NCI-H2196 treated with DMSO at 0.1 percent for 48 hours (cell line): ENCODE measurements at regions not wholly inside any gene's neighbourhood (a gene's known extent, or its start where the extent isn't known, plus 50 kb on each side); places are given as distances from the start of the nearest gene placed in this dataset.

ENCODE experiments used
- DNase-seq: peaks from one replicate; lab custom pipeline; 2025; ENCODE audit not compliant: unreplicated experiment; lab: John Stamatoyannopoulos, UW

DNA sequence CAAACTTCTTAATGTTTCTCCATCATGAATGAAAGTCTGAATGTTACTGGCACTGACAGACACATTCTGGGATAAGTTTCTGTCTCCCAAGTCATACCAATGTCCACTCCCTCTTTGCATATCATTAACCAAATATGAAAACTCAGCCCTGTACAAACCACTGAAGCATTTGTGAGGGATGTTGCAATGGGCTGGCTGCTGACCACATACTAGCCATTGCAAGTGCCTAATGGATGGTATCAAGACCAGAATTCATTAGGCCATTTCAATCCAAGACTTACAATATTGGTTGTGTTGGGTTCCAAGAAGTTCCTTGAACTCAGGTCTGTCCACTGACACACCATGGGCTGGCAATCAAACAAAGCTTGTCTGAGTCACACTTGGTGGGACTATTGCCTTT lies 73.8 kb downstream of the CBLN2 start:
- no peak for DNase-seq

DNA sequence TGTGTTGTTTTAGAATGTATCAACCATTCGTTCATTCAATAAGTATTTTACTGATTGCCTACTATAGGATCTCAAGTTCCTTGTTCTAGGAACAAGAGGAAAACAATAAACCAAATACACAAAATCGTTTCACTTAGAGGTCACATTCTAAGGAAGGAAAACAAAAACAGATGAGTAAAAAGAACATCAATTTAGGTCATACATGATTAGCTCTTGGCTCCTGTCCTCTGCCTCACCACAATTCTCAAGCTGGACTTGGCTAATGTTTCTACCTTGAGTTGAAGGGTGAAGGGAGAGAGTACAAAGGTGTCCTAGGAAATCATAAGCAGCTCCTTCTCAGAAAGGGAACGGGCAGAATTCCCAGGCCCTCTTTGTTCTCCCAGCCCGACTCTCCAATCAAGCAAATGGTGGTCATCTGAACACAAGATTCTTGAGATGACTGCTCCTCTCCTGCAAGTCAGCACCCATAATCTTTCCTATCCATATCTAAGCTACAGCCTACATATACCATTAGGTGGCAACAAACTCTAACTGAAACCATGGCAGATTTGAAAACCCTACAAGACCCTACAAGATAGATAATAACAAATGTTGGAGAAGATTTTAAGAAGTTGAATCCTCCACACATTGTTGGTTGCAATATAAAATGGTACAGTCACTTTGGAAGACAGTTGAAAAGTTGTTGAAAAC lies 76.0 kb downstream of the CBLN2 start:
- no peak for DNase-seq

DNA sequence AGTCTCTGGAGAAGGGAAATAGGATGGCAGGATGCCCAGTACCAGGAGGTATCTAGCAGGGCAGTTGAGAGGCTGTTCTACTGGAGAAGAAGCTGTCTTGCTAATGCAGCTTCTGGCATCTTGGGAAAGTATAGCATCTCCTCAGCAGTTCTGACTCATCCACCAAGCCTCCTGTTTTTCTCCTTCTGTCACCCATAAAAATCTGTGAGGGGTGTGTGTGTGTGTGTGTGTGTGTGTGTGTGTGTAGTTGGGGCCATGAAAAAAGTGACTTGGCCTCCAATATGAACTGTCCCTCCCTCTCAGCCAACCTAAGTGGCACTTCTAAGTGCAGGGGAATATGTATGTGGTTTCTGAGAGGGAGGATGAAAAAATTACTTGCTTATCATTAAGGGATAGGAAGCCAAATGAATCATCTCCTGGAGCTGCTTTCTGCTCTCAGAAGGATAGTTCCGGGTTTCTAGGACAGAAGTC lies 83.9 kb downstream of the CBLN2 start:
- no peak for DNase-seq

DNA sequence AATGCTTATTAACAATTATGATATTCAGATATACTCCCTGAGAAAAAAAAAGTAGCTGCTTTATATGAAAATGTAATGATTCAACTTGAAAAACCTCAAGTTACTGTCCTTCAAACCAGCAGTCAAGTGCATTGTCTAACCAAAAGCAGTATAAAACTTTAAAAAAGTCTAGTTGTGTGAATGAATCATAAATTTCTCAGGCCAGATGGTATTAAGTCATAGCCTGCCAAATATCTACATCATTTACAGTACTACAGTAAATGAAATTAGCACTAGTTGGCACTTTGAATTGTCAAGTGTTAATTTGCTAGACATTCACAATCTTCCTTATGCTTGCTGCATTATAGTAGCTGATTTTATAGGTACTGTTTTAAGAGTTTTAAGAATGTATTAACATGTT lies 85.9 kb downstream of the CBLN2 start:
- no peak for DNase-seq

DNA sequence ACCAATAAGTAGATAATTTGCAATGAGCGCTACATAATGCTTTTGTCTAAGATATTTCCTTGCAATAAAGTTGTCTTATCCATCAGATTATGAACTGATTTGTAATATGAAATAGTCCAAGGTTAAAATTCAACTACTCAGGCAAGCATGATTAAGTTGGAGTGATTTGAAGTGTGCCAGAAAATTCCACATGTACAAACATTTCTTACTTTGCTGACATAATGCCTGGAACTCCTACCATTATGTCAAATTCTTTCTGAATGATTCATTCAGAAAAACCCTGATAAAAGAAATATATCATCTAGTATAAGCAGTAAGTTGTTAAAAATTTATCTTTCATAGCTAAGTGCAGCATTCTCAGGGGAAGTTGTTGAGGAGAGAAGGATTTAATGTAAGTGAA lies 87.3 kb downstream of the CBLN2 start:
- no peak for DNase-seq

DNA sequence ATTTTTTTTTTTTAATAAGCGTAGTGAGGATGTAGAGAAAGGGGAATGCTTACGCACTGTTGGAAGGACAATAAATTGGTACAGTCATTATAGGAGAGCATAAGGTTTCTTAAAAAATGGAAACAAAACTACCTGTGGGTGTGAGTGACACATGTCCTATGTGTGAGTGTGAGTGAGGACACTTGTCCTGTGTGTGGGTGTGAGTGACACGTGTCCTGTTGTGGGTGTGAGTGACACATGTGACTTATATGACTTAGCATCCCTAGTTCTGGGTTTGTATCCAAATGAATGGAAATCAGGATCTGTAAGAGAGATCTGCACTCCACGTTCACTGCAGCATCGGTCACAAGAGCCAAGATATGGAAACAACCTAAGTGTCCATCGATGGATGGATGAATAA lies 91.8 kb downstream of the CBLN2 start:
- DNase-seq = no peak

DNA sequence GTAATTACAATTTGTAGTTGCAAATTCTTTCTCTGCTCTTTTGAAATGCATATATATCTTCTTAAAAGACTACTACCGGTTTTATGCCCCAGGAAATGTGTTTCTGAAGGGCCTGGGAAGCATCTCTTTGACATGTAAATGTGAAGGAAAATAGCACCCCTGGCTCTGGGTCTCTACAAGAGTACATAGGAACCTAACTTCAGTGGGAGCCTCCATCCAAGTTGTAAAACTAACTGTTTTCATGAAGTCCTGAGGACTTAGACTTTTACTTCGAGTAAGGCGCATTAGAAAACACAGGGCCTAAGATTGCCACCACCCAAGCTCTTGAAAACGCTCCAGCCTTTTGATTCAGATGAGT lies 99.4 kb downstream of the CBLN2 start:
- no peak for DNase-seq

DNA sequence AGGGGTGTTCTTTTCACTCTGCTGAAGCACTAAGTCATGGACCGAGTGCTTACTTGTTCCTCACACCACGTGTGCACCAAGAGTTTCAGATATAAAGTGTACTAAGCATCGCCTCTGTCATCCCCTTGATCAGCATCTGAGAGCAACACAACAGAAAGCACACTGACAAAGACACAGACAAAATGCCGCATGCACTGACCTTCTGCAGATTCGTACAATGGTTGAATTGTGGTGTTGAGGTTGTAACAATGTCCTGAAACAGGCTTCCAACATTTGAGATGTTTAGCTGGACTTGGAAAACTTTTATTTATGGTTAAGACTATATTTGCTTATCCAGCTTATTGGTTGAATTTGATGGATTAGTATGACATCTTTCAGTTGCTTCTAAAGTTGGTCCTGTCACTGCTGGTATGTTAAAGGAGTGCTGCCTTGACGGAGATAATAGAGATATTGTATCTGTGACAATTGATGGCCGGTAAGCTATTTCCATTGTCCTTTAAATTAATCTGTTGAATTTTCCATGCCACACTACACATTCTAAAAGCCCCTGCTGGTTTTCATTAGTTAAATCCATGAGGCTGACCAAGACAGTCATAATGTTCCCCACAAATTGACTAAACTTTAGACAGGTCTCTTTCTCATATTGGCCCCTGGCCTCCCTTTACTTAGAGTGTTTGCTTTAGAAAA lies 99.9 kb downstream of the CBLN2 start:
- no peak for DNase-seq

DNA sequence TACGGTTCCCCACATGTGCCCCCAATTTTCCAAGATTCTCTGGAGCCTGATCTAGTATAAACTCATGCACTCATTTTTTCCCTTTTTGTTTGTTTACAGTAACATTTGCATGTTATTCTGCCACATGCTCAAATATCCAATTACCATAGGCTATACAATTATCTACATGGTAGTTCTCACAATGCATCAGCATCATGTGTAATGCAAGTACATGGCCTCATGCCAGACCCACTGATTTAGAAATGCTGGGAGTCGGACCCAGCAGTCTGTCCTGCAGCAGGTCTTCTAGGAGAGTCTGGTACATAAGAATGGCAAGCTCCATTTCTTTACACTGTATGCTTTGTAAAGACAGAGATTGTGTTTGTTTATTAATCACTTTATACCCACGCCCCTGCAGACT lies 107.7 kb downstream of the CBLN2 start:
- no peak for DNase-seq

DNA sequence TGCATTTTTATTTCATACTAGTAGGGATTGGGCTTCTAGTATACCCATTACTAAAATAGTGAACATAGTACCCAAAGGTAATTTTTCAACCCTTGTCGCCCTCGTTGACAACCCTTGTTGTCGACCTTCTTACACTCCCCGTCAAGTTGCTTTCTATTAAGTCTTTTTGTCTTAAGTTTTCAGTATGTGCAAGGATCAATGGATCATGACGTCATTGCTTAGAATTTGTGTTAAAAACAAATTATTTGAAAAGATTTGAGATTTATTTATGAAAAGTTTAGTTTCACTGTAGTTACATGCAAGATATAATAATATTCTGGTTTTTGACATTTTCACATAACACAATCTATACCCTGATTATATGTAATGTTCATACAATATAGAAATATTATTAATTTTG lies 110.4 kb downstream of the CBLN2 start:
- DNase-seq = no peak

DNA sequence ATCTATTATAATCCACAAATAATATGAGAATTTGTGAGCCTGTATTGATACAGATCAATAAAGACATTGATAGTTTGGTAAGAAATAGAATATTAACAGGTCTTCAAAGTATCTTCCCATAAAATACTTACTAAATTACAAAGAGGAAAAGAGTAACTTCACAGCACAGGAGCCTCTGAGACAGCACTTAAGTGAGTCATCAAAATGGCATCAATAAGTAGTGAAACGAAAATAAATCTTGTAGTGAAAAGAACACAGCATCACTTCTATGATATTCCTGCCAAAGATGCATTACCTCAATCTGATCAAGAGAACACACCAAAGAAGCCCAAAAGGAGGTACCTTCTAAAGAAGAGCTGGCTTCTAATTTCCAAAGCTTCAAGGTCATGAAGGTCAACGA lies 116.4 kb downstream of the CBLN2 start:
- DNase-seq = no peak

DNA sequence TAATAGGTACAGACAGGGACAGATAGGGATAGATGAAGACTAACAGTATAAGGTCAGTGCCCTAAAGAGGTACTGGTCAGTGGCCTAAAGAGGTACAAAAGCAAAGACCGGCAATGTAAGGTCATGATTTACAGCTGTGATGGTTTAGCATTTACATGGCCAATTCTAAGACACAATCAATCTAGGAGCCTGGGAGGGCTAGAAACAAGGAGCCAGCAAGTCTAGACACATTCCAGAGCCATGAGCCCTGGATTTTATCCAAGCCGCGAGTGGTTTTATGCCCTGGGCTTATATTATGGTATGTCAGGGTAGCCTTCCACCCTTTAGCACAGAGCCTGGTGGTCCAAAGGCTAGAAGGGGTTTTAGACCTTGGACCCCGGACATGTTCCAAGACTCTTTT lies 124.2 kb downstream of the CBLN2 start:
- no peak for DNase-seq

DNA sequence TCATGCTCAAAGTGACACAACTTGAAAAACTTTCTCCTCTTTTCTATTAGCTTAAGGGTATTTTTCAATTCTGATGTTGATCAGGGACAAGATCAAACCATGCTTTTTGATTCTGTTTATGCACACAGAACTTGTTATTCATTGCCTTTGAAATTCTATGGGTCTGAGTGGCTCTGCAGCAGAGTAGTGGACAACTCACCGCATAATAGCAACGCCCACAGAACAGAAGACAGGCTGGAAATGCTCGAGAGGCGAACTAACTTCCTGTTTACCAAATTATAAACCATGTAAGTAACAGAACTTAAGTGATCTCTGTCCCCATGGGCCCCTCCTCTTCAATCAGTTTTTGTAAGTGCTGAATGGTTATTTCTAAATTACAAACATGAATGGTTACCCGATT lies 131.2 kb downstream of the CBLN2 start:
- DNase-seq = no peak

DNA sequence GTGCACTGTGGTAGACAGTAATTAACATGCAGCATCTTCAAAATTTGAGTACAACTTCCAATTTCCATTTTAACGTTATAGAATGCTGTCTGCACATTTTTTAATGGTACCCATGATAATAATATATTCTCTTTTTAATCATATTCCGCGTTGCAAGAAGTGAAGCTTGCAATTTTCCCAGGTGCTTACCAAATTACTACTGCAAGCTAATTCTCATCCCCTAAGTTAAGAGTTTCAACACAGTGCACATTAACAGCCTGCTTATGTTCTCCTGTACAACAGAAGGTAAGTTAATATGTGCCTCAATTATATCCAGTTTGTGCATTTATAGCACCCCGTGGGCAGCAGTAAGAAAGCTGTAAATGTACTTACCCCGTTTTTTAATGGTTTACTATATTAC lies 132.9 kb downstream of the CBLN2 start:
- no peak for DNase-seq

DNA sequence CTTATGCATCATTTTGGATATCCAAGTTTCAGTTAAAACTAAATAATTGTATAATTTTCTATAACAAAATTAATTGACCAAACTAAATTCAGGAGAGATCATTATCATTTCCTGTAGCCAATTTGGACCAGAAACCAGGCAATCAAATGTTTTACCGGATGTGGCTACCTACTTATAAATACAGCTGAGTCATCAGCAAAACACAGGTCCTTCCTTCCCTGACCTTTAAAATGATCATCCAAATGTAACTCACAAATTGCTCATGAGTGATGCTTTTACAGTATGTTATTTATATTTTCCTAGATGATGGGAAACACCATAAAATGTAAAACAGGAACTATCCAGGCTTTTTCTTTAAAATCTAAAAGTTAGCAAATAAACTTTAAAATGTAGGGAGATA lies 133.7 kb downstream of the CBLN2 start:
- no peak for DNase-seq

DNA sequence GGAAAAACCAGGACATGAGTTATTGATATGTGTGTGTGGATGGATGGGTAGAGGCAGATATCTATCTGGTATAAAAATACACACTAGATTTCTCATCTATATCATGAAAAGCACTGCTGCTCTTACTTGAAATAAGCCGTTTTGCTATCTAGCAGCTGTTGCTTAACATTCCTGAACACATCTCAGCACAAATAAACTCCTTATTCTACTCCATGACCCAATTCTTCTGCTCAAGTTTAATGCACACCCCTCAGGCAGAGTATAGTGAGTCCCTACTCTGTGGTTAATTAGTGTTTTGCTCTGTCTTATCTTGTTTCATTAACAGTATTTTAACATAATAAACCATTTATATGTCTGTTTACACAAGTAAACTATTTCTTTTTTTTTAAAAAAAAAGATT lies 134.2 kb downstream of the CBLN2 start:
- DNase-seq = no peak

DNA sequence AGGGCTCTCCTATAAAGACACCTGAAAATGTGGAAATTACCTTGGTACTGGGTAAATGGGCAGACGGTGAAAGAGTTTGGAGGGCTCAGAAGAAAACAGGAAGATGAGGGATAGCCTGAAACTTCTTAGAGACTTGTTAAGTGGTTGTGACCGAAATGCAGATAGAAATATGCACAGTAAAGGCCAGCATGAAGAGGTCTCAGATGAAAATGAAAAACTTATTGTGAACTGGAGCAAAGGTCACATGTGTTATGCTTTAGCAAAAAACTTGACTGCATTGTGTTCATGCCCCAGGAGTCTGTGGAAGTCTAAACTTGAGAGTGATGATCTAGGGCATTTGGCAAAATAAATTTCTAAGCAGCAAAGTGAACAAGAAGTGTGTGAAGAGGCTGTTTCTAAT lies 137.1 kb downstream of the CBLN2 start:
- DNase-seq = no peak

DNA sequence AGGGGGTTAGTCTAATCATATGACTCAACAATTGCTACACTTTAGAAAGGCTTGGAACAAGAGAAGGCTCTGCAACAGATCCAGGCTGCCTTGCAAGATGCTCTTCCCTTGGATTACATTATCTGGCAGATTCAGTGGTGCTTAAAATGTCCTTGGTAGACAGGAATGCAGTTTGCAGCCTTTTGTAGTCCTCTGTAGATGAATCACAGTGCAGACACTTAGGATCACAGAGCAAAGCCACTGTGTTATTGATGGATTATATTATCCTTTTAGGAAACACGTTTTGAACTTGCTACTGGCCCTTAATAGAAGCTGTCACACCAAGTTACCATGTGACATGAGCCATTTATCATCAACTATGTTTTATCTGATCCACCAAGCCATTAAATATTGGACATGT lies 152.2 kb downstream of the CBLN2 start:
- DNase-seq = no peak

DNA sequence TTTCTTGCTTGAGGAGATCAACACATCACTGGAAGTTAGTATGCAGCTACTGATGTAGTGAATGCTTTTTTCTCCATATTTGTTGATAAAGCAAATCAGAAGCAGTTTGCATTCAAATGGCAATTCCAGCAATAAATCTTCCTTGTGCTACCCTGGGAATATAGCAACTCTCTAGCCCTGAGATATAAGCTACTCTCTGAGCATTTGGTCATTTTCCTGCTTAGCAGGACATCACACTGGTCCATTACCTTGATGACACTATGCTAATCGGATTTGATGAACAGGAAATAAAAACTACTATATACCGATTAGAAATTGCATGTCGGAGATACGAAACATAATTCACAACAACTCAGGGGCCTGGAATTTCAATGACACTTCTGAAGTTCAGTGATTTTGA lies 152.7 kb downstream of the CBLN2 start:
- no peak for DNase-seq

DNA sequence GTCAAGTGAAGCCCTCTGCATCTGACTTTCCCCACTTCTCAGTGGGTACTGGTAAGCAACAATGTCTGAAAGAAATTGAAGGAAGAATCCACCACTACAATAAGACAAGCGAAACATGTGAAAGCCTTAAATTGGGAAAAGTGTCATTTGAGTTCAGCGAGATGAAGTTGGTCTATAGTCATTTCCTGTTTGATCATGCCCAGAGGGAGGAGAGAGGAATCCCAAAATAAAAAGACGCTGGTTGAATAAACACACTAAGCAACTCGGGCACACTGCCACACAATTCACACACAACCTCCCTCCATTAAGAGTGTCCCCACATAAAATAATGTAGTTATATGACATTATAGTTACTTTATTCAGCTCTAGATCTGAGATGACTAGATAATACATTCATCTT lies 166.1 kb downstream of the CBLN2 start:
- DNase-seq = no peak

DNA sequence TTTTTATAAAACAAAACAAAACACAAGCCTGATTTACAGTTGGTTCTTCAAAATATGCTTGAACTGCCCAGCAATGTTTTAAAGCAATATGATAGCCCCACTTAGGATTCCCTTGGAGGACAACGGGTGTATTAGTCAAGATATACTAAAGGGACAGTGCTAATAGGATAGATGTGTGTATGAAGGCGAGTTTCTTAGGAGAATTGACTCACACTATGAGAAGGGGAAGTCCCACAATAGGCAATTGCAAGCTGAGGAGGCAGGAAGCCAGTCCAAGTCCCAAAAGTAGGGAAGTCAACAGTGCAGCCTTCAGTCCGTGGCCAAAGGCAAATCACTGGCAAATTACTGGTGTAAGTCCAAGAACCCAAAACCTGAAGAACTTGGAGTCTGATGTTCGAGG lies 167.9 kb downstream of the CBLN2 start:
- no peak for DNase-seq

DNA sequence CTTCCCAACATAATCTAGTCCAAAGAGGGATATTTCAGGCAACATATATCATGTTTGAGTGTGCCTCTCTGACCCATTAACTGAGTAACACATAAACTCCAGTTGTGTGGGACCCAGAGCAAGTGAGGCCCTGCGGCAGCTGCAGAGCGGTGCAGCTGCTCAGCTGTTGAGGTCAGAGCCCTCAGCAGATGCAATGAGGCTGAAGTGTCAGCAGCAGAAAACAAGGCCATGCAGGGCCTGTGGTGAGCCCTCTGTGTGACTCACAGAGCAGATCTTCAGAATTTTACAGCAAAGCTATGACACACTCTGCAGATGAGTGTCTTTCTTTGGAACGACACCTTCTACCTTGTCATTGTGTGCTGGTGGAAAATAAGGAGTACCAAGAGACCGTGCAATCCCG lies 168.5 kb downstream of the CBLN2 start:
- no peak for DNase-seq

DNA sequence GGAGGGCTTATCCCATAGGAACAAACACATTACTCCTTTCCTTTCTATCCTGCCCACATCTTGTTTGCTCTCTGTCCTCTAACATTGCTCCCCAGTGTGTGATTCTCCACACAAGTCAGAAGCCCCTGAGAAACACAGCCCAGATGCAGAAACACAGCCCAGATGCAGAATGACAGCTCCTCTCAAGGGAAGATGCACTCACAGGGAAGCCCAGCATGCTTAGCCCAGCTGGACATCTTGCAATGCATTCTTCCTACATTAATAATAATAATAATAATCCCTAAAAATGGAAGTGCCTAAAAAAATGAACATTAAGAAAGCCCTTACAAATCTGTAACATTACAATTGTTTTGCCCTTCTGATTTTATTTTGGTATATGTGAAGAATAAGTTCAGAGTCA lies 172.1 kb downstream of the CBLN2 start:
- DNase-seq = no peak
